Pulmonary artery endothelial cell (primary cell): ENCODE measurements at regions not wholly inside any gene's neighbourhood (a gene's known extent, or its start where the extent isn't known, plus 50 kb on each side); places are given as distances from the start of the nearest gene placed in this dataset.

Experiments used
- DNase-seq: peaks from one replicate; pipeline ENCODE4 v3.0.0-alpha.2; 2011; ENCODE audit warnings: low read depth, low spot score

GRCh38 chr21:25424634-25425033 lies 182.6 kb downstream of the MRPL39 start:
- no peak for DNase-seq

- no peak for DNase-seq
These were observed 183.2 kb downstream of the MRPL39 start for GRCh38 chr21:25424048-25424447.

- DNase-seq, result no peak
These were observed 184.4 kb downstream of the MRPL39 start for GRCh38 chr21:25422610-25423608.

- DNase-seq, result peak; percentile 5
These were observed 185.8 kb downstream of the MRPL39 start for GRCh38 chr21:25421321-25422028.

- DNase-seq, result no peak
These were observed 186.4 kb downstream of the MRPL39 start for GRCh38 chr21:25420831-25421230.

GRCh38 chr21:25416669-25417068 lies 190.6 kb downstream of the MRPL39 start:
- no peak for DNase-seq

GRCh38 chr21:25412100-25412499 lies 195.2 kb downstream of the MRPL39 start:
- DNase-seq, result no peak

- no peak for DNase-seq
These were observed 197.3 kb downstream of the MRPL39 start for GRCh38 chr21:25409978-25410377.

GRCh38 chr21:25408666-25409065 lies 198.6 kb downstream of the MRPL39 start:
- DNase-seq, result no peak

GRCh38 chr21:25406887-25407579 lies 200.2 kb downstream of the MRPL39 start:
- no peak for DNase-seq

GRCh38 chr21:25405984-25406383 lies 201.3 kb downstream of the MRPL39 start:
- no peak for DNase-seq

GRCh38 chr21:25402134-25402961 lies 204.9 kb downstream of the MRPL39 start:
- DNase-seq, result no peak

- no peak for DNase-seq
These were observed 206.9 kb downstream of the MRPL39 start for GRCh38 chr21:25400427-25400826.

- DNase-seq, result no peak
These were observed 208.7 kb downstream of the MRPL39 start for GRCh38 chr21:25398630-25399029.

- DNase-seq, result no peak
These were observed 211.1 kb downstream of the MRPL39 start for GRCh38 chr21:25396135-25396711.

- DNase-seq, result no peak
These were observed 215.5 kb downstream of the MRPL39 start for GRCh38 chr21:25391777-25392176.

GRCh38 chr21:25390701-25391100 lies 216.6 kb downstream of the MRPL39 start:
- DNase-seq, result no peak

GRCh38 chr21:25387665-25388064 lies 219.6 kb downstream of the MRPL39 start:
- DNase-seq, result no peak

- no peak for DNase-seq
These were observed 221.3 kb downstream of the MRPL39 start for GRCh38 chr21:25385911-25386474.

- no peak for DNase-seq
These were observed 221.9 kb downstream of the MRPL39 start for GRCh38 chr21:25385341-25385740.
